ENCODE measurements at regions not wholly inside any gene's neighbourhood (a gene's known extent, or its start where the extent isn't known, plus 50 kb on each side); places are given as distances from the start of the nearest gene placed in this dataset.
"Not testable (repeated sequence)": the region's sequence is repeated elsewhere in the genome, so short reads cannot be mapped to it uniquely, and the experiment has no call there.

- no peak for TF ChIP-seq CTCF (IDR thresholded peaks at IDR 0.05)
- no peaks in the 10 kb centered on the region for H3K36me3 Mint-ChIP-seq (ENCODE audit: low read depth)
- no peaks in the 10 kb centered on the region for H3K27me3 Mint-ChIP-seq (ENCODE audit: insufficient read depth)
- no peaks in the 10 kb centered on the region; the same call in 1 of the 2 replicates for H3K9me3 Mint-ChIP-seq
- no peak for DNase-seq
- H3K4me3 Mint-ChIP-seq = no peak overlapping the region
- no peaks in the 10 kb centered on the region for H3K4me1 Mint-ChIP-seq (ENCODE audit: low read depth)
- no peak overlapping the region for H3K27ac Mint-ChIP-seq
Observed at GRCh38 chr4:66794390-66795034, 750.8 kb downstream of the CENPC start.

GRCh38 chr4:66791686-66792085 lies 753.6 kb downstream of the CENPC start:
- Mint-ChIP-seq H3K4me1 (ENCODE audit: low read depth) (no peaks in the 10 kb centered on the region), H3K36me3 (ENCODE audit: low read depth) (no peaks in the 10 kb centered on the region), H3K27ac (no peak overlapping the region), H3K4me3 (no peak overlapping the region), H3K27me3 (ENCODE audit: insufficient read depth) (no peaks in the 10 kb centered on the region), H3K9me3 (peaks cover 3% of the 10 kb centered on the region)
- TF ChIP-seq CTCF (IDR thresholded peaks at IDR 0.05) = no peak
- DNase-seq = no peak

GRCh38 chr4:66785479-66785878 lies 759.8 kb downstream of the CENPC start:
- DNase-seq = no peak
- H3K4me3 Mint-ChIP-seq = no peak overlapping the region
- H3K36me3 Mint-ChIP-seq (ENCODE audit: low read depth) = no peaks in the 10 kb centered on the region
- peaks cover 11% of the 10 kb centered on the region for H3K9me3 Mint-ChIP-seq
- no peaks in the 10 kb centered on the region for H3K27me3 Mint-ChIP-seq (ENCODE audit: insufficient read depth)
- no peak for TF ChIP-seq CTCF (IDR thresholded peaks at IDR 0.05)
- no peak overlapping the region for H3K27ac Mint-ChIP-seq
- no peaks in the 10 kb centered on the region for H3K4me1 Mint-ChIP-seq (ENCODE audit: low read depth)

- not testable (repeated sequence) for H3K4me1 Mint-ChIP-seq (ENCODE audit: low read depth); DNase-seq; H3K4me3 Mint-ChIP-seq; H3K36me3 Mint-ChIP-seq (ENCODE audit: low read depth); H3K27ac Mint-ChIP-seq; H3K27me3 Mint-ChIP-seq (ENCODE audit: insufficient read depth)
- H3K9me3 Mint-ChIP-seq = peaks cover 22% of the 10 kb centered on the region
Observed at GRCh38 chr4:66782751-66783150, 762.6 kb downstream of the CENPC start.

GRCh38 chr4:66777097-66777496 lies 768.2 kb downstream of the CENPC start:
- TF ChIP-seq CTCF (IDR thresholded peaks at IDR 0.05) = no peak
- Mint-ChIP-seq H3K4me3 (no peak overlapping the region), H3K36me3 (ENCODE audit: low read depth) (no peaks in the 10 kb centered on the region), H3K9me3 (peaks cover 13% of the 10 kb centered on the region; the same call in 1 of the 2 replicates), H3K27ac (no peak overlapping the region), H3K4me1 (ENCODE audit: low read depth) (no peaks in the 10 kb centered on the region), H3K27me3 (ENCODE audit: insufficient read depth) (no peaks in the 10 kb centered on the region)
- DNase-seq = no peak

GRCh38 chr4:66769441-66769840 lies 775.9 kb downstream of the CENPC start:
- no peaks in the 10 kb centered on the region for H3K4me1 Mint-ChIP-seq (ENCODE audit: low read depth)
- no peak overlapping the region for H3K4me3 Mint-ChIP-seq
- peaks cover 6% of the 10 kb centered on the region; the same call in 1 of the 2 replicates for H3K9me3 Mint-ChIP-seq
- no peaks in the 10 kb centered on the region; the same call in 1 of the 2 replicates for H3K27me3 Mint-ChIP-seq (ENCODE audit: insufficient read depth)
- no peak for DNase-seq
- no peak for TF ChIP-seq CTCF (IDR thresholded peaks at IDR 0.05)
- H3K36me3 Mint-ChIP-seq (ENCODE audit: low read depth) = no peaks in the 10 kb centered on the region
- H3K27ac Mint-ChIP-seq = no peak overlapping the region
